HFFc6 (cell line): ENCODE measurements at regions not wholly inside any gene's neighbourhood (a gene's known extent, or its start where the extent isn't known, plus 50 kb on each side); places are given as distances from the start of the nearest gene placed in this dataset.

Experiments
- DNase-seq: peaks from one replicate; pipeline ENCODE4 v3.0.0-alpha.2; 2018
- H3K27ac Mint-ChIP-seq: 2 replicates; pipeline ENCODE4 v1.8.0; 2020; ENCODE audit warnings: mild to moderate bottlenecking, mixed read lengths
- H3K27me3 Mint-ChIP-seq: 2 replicates; pipeline ENCODE4 v1.8.0; 2021; ENCODE audit warnings: mild to moderate bottlenecking, moderate library complexity, mixed read lengths; ENCODE audit not compliant: insufficient read depth
- H3K36me3 Mint-ChIP-seq: 2 replicates; pipeline ENCODE4 v1.8.0; 2021; ENCODE audit warnings: low read depth, mixed read lengths
- H3K4me1 Mint-ChIP-seq: 2 replicates; pipeline ENCODE4 v1.8.0; 2020; ENCODE audit warnings: low read depth, mixed read lengths
- H3K4me3 Mint-ChIP-seq: 2 replicates; pipeline ENCODE4 v1.8.0; 2020; ENCODE audit warnings: mild to moderate bottlenecking, moderate library complexity, mixed read lengths
- H3K9me3 Mint-ChIP-seq: 2 replicates; pipeline ENCODE4 v1.8.0; 2020; ENCODE audit warnings: mild to moderate bottlenecking, mixed read lengths
- CTCF ChIP-seq: fragments of 200-600 bp; sonication (generic); IDR thresholded peaks from 2 replicates; pipeline ENCODE4 v1.5.0; 2021; ENCODE audit warnings: antibody characterized with exemption, mild to moderate bottlenecking

- Mint-ChIP-seq H3K36me3 (no peaks in the 10 kb centered on the region), H3K4me1 (peaks cover 33% of the 10 kb centered on the region), H3K9me3 (no peaks in the 10 kb centered on the region), H3K4me3 (no peak overlapping the region), H3K27me3 (peaks cover 54% of the 10 kb centered on the region), H3K27ac (no peak overlapping the region)
- DNase-seq: no peak
- TF ChIP-seq CTCF: no peak
These were observed 188.5 kb upstream of the PMEPA1 start for GRCh38 chr20:57898332-57898731.

GRCh38 chr20:57897891-57898290 is 188.1 kb upstream of the PMEPA1 start:
- no peaks in the 10 kb centered on the region for H3K9me3 Mint-ChIP-seq
- no peaks in the 10 kb centered on the region for H3K36me3 Mint-ChIP-seq
- H3K27ac Mint-ChIP-seq: no peak overlapping the region
- H3K4me3 Mint-ChIP-seq: no peak overlapping the region
- no peak for TF ChIP-seq CTCF
- H3K4me1 Mint-ChIP-seq: peaks cover 28% of the 10 kb centered on the region
- no peak for DNase-seq
- H3K27me3 Mint-ChIP-seq: peaks cover 59% of the 10 kb centered on the region

- H3K27ac Mint-ChIP-seq: no peak overlapping the region
- no peaks in the 10 kb centered on the region for H3K9me3 Mint-ChIP-seq
- H3K4me1 Mint-ChIP-seq: peaks cover 23% of the 10 kb centered on the region
- DNase-seq: no peak
- no peak for TF ChIP-seq CTCF
- no peaks in the 10 kb centered on the region for H3K36me3 Mint-ChIP-seq
- peaks cover 64% of the 10 kb centered on the region for H3K27me3 Mint-ChIP-seq
- no peak overlapping the region for H3K4me3 Mint-ChIP-seq
These were observed 187.5 kb upstream of the PMEPA1 start for GRCh38 chr20:57897156-57897874.

GRCh38 chr20:57896563-57896962 is 186.7 kb upstream of the PMEPA1 start:
- Mint-ChIP-seq H3K27ac (no peak overlapping the region), H3K36me3 (no peaks in the 10 kb centered on the region), H3K4me3 (no peak overlapping the region), H3K9me3 (no peaks in the 10 kb centered on the region), H3K27me3 (peaks cover 66% of the 10 kb centered on the region), H3K4me1 (peaks cover 17% of the 10 kb centered on the region)
- no peak for TF ChIP-seq CTCF
- DNase-seq: no peak

- no peaks in the 10 kb centered on the region for H3K9me3 Mint-ChIP-seq
- H3K4me3 Mint-ChIP-seq: no peak overlapping the region
- no peak overlapping the region for H3K27ac Mint-ChIP-seq
- peaks cover 17% of the 10 kb centered on the region for H3K4me1 Mint-ChIP-seq
- H3K27me3 Mint-ChIP-seq: peaks cover 64% of the 10 kb centered on the region
- H3K36me3 Mint-ChIP-seq: no peaks in the 10 kb centered on the region
- TF ChIP-seq CTCF: no peak
- no peak for DNase-seq
These were observed 186.2 kb upstream of the PMEPA1 start for GRCh38 chr20:57896017-57896416.
